HL-60 (cell line): ENCODE measurements at regions not wholly inside any gene's neighbourhood (a gene's known extent, or its start where the extent isn't known, plus 50 kb on each side); places are given as distances from the start of the nearest gene placed in this dataset.

Experiments used
- DNase-seq, 2 experiments: peaks; one replicate each; pipeline ENCODE4 v3.0.0-alpha.2; 2010 to 2020; ENCODE audit warnings: low read depth in 1 of 2, low spot score in 1 of 2
- H3K27ac ChIP-seq: fragments of 250-450 bp; sonication (Bioruptor Pico); replicated peaks from 2 replicates; pipeline ENCODE4 v1.5.1; 2020; ENCODE audit warnings: mild to moderate bottlenecking, moderate library complexity
- H3K27me3 ChIP-seq: fragments of 250-450 bp; sonication (Bioruptor Pico); 2 replicates; pipeline ENCODE4 v1.5.1; 2021; ENCODE audit warnings: mild to moderate bottlenecking, moderate library complexity; ENCODE audit not compliant: insufficient read depth, poor library complexity, severe bottlenecking
- H3K4me3 ChIP-seq: replicated peaks from 2 replicates; pipeline ENCODE4 v1.5.1; 2011; ENCODE audit warnings: mild to moderate bottlenecking, control low read depth, low read length; ENCODE audit not compliant: insufficient read depth
- CTCF ChIP-seq: IDR thresholded peaks from one replicate; pipeline ENCODE4 v1.5.1; 2011; ENCODE audit warnings: low read length, control low read depth, inconsistent platforms; ENCODE audit not compliant: insufficient read depth
- GABPA ChIP-seq: IDR thresholded peaks from 2 replicates; pipeline ENCODE4 v1.6.1; 2012; ENCODE audit warnings: low read depth
- POLR2AphosphoS5 ChIP-seq: IDR thresholded peaks from 2 replicates; pipeline ENCODE4 v1.6.1; 2012; ENCODE audit warnings: low read depth
- REST ChIP-seq: IDR thresholded peaks from 2 replicates; pipeline ENCODE4 v1.6.1; 2012; ENCODE audit warnings: low read depth; ENCODE audit not compliant: insufficient replicate concordance
- SPI1 ChIP-seq: IDR thresholded peaks from 2 replicates; pipeline ENCODE4 v1.6.1; 2012; ENCODE audit warnings: low read depth, mild to moderate bottlenecking, borderline replicate concordance

- no peak for TF ChIP-seq GABPA
- TF ChIP-seq REST: no peak
- no peak for TF ChIP-seq SPI1
- TF ChIP-seq CTCF: no peak
- no peak for TF ChIP-seq POLR2AphosphoS5
- H3K27me3 ChIP-seq: peaks cover 2% of the 10 kb centered on the region
- no peak overlapping the region for H3K4me3 ChIP-seq
- DNase-seq: no peak
- no peak overlapping the region for H3K27ac ChIP-seq
Observed at GRCh38 chr20:4341804-4342485, 92.9 kb upstream of the ADRA1D start.

GRCh38 chr20:4335722-4336121 is 86.6 kb upstream of the ADRA1D start:
- no peak overlapping the region for H3K4me3 ChIP-seq
- no peak overlapping the region for H3K27ac ChIP-seq
- DNase-seq: no peak
- H3K27me3 ChIP-seq: no peaks in the 10 kb centered on the region
- TF ChIP-seq REST (no peak), CTCF (no peak), GABPA (no peak), POLR2AphosphoS5 (no peak)

GRCh38 chr20:4332121-4332860 is 83.2 kb upstream of the ADRA1D start:
- DNase-seq: no peak
- no peak overlapping the region for H3K4me3 ChIP-seq
- TF ChIP-seq SPI1 (no peak), GABPA (no peak), CTCF (no peak), REST (no peak), POLR2AphosphoS5 (no peak)
- H3K27me3 ChIP-seq: no peaks in the 10 kb centered on the region
- H3K27ac ChIP-seq: no peak overlapping the region
